ENCODE measurements at regions not wholly inside any gene's neighbourhood (a gene's known extent, or its start where the extent isn't known, plus 50 kb on each side); places are given as distances from the start of the nearest gene placed in this dataset.

DNA sequence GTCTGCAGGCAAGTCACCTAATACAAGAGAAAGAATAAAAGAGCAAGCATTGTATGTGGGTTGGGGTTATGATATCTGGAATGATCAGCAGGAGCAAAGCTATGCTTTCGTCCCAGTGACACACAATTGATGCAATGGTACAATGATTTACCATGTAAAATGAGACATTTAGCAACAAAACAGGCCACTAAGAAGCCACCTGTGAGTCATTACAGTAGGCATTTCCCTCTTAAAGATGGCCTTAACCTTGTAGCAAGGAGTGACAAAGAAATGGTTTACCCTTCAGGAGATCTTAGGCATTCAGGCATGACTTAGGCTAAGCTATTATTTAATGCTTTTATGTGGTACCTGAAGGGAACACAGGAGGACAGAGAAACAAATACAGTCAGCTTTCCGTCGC is 373.3 kb upstream of the RBMS3 start:
- no TSS peak for BruUV-seq (replicated peaks)
- Histone ChIP-seq H3K79me2 (ENCODE audit: control insufficient read depth, insufficient read depth, low read length) (no peaks in the 10 kb centered on the region), H3K9me3 (replicated peaks; ENCODE audit: control insufficient read depth, insufficient read depth, low read length) (no peaks in the 10 kb centered on the region; the same call in 2 of the 3 replicates), H3K36me3 (ENCODE audit: control insufficient read depth in 2 of 2, insufficient read depth in 2 of 2, low read length in 1 of 2) (no peaks in the 10 kb centered on the region), H3K9ac (ENCODE audit: control insufficient read depth, insufficient read depth, low read length) (no peak overlapping the region), H3K27me3 (replicated peaks in 1 of 2; ENCODE audit: control insufficient read depth in 2 of 2, insufficient read depth in 2 of 2, low read length in 1 of 2) (no peaks in the 10 kb centered on the region; a peak in 2 of 4 replicates), H3K27ac (ENCODE audit: control insufficient read depth, insufficient read depth) (no peak overlapping the region), H3K4me2 (ENCODE audit: control insufficient read depth, insufficient read depth) (no peak overlapping the region), H3K4me1 (ENCODE audit: control insufficient read depth, insufficient read depth, low read length) (no peaks in the 10 kb centered on the region), H2AFZ (ENCODE audit: control insufficient read depth, low read depth, low read length) (no peak overlapping the region), H4K20me1 (ENCODE audit: control insufficient read depth, insufficient read depth) (no peaks in the 10 kb centered on the region), H3K4me3 (no peak overlapping the region)
- ChIA-PET CTCF (no interaction called here), RAD21 (ENCODE audit: unreplicated experiment) (no interaction called here), POLR2A (no interaction called here), SMC1A (ENCODE audit: uncharacterized antibody, unreplicated experiment) (interaction anchor here (1.0 to 1.6 kb wide), 3 partner anchors 9 to 27 kb away, joined by 3 to 9 read pairs (median 3); no protein-coding TSS in a partner anchor)
- ATAC-seq (no peak), FAIRE-seq (no peak), DNase-seq (ENCODE audit: low read depth, low spot score) (no peak)
- 33% methylated on average over 3 of the region's 3 CpGs for WGBS (ENCODE audit: insufficient coverage, insufficient replicate concordance, low lambda C conversion rate, missing lambda C conversion rate)
- intact Hi-C loops (cut with micrococcal nuclease; ENCODE audit: unreplicated experiment) (no loop called here), in situ Hi-C loops (cut with MboI) (loop anchor here (25.0 kb wide), 1 partner anchor 1280 kb away; no protein-coding TSS in a partner anchor)
- TF ChIP-seq ATF7 (IDR thresholded peaks at IDR 0.05; ENCODE audit: low read depth) = no peak
- TF ChIP-seq TAF1 (IDR thresholded peaks at IDR 0.05; ENCODE audit: borderline replicate concordance, low read depth, low read length) = no peak
- TF ChIP-seq, protein P1, sequence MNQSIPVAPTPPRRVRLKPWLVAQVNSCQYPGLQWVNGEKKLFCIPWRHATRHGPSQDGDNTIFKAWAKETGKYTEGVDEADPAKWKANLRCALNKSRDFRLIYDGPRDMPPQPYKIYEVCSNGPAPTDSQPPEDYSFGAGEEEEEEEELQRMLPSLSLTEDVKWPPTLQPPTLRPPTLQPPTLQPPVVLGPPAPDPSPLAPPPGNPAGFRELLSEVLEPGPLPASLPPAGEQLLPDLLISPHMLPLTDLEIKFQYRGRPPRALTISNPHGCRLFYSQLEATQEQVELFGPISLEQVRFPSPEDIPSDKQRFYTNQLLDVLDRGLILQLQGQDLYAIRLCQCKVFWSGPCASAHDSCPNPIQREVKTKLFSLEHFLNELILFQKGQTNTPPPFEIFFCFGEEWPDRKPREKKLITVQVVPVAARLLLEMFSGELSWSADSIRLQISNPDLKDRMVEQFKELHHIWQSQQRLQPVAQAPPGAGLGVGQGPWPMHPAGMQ (IDR thresholded peaks at IDR 0.05; ENCODE audit: borderline replicate concordance) = no peak
- TF ChIP-seq CHD4 (IDR thresholded peaks at IDR 0.05) = no peak
- TF ChIP-seq YY1 (IDR thresholded peaks at IDR 0.05; ENCODE audit: low read depth, low read length) = no peak
- TF ChIP-seq, protein P2, sequence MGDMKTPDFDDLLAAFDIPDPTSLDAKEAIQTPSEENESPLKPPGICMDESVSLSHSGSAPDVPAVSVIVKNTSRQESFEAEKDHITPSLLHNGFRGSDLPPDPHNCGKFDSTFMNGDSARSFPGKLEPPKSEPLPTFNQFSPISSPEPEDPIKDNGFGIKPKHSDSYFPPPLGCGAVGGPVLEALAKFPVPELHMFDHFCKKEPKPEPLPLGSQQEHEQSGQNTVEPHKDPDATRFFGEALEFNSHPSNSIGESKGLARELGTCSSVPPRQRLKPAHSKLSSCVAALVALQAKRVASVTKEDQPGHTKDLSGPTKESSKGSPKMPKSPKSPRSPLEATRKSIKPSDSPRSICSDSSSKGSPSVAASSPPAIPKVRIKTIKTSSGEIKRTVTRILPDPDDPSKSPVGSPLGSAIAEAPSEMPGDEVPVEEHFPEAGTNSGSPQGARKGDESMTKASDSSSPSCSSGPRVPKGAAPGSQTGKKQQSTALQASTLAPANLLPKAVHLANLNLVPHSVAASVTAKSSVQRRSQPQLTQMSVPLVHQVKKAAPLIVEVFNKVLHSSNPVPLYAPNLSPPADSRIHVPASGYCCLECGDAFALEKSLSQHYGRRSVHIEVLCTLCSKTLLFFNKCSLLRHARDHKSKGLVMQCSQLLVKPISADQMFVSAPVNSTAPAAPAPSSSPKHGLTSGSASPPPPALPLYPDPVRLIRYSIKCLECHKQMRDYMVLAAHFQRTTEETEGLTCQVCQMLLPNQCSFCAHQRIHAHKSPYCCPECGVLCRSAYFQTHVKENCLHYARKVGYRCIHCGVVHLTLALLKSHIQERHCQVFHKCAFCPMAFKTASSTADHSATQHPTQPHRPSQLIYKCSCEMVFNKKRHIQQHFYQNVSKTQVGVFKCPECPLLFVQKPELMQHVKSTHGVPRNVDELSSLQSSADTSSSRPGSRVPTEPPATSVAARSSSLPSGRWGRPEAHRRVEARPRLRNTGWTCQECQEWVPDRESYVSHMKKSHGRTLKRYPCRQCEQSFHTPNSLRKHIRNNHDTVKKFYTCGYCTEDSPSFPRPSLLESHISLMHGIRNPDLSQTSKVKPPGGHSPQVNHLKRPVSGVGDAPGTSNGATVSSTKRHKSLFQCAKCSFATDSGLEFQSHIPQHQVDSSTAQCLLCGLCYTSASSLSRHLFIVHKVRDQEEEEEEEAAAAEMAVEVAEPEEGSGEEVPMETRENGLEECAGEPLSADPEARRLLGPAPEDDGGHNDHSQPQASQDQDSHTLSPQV (IDR thresholded peaks at IDR 0.05) = no peak
- no peak for TF ChIP-seq RFX5 (IDR thresholded peaks at IDR 0.05; ENCODE audit: low read depth, low read length)
- no peak for TF ChIP-seq POLR2AphosphoS2 (IDR thresholded peaks at IDR 0.05; ENCODE audit: low read depth, low read length)
- TF ChIP-seq BMI1 (IDR thresholded peaks at IDR 0.05; ENCODE audit: borderline replicate concordance) = no peak
- TF ChIP-seq, protein P3, sequence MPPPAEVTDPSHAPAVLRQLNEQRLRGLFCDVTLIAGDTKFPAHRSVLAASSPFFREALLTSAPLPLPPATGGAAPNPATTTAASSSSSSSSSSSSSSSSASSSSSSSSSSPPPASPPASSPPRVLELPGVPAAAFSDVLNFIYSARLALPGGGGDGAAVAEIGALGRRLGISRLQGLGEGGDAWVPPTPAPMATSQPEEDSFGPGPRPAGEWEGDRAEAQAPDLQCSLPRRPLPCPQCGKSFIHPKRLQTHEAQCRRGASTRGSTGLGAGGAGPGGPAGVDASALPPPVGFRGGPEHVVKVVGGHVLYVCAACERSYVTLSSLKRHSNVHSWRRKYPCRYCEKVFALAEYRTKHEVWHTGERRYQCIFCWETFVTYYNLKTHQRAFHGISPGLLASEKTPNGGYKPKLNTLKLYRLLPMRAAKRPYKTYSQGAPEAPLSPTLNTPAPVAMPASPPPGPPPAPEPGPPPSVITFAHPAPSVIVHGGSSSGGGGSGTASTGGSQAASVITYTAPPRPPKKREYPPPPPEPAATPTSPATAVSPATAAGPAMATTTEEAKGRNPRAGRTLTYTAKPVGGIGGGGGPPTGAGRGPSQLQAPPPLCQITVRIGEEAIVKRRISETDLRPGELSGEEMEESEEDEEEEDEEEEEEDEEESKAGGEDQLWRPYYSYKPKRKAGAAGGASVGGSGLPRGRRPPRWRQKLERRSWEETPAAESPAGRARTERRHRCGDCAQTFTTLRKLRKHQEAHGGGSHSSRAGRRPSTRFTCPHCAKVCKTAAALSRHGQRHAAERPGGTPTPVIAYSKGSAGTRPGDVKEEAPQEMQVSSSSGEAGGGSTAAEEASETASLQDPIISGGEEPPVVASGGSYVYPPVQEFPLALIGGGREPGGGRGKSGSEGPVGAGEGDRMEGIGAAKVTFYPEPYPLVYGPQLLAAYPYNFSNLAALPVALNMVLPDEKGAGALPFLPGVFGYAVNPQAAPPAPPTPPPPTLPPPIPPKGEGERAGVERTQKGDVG (CRISPR knock-in tag; IDR thresholded peaks at IDR 0.05) = no peak
- TF ChIP-seq ETV6 (conservative IDR thresholded peaks at IDR 0.05 in 1 of 2, IDR thresholded peaks at IDR 0.05 in 1 of 2; ENCODE audit: borderline replicate concordance in 1 of 2, low read depth in 1 of 2) = no peak
- TF ChIP-seq ZNF274 (IDR thresholded peaks at IDR 0.05; ENCODE audit: insufficient read depth, insufficient read length) = no peak
- TF ChIP-seq, protein P4, sequence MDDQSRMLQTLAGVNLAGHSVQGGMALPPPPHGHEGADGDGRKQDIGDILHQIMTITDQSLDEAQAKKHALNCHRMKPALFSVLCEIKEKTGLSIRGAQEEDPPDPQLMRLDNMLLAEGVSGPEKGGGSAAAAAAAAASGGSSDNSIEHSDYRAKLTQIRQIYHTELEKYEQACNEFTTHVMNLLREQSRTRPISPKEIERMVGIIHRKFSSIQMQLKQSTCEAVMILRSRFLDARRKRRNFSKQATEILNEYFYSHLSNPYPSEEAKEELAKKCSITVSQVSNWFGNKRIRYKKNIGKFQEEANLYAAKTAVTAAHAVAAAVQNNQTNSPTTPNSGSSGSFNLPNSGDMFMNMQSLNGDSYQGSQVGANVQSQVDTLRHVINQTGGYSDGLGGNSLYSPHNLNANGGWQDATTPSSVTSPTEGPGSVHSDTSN (IDR thresholded peaks at IDR 0.05; ENCODE audit: insufficient replicate concordance, low read depth, low read length) = no peak
- TF ChIP-seq CREM (IDR thresholded peaks at IDR 0.05; ENCODE audit: low read depth) = no peak

Data from GM12878 (cell line).